Pancreas (tissue), 10 donors: ENCODE measurements at regions not wholly inside any gene's neighbourhood (a gene's known extent, or its start where the extent isn't known, plus 50 kb on each side); places are given as distances from the start of the nearest gene placed in this dataset.
"Not testable (repeated sequence)": the region's sequence is repeated elsewhere in the genome, so short reads cannot be mapped to it uniquely, and the experiment has no call there.

Experiments
- ATAC-seq, 4 donors: fragments of 200-7000 bp; cut with Tn5 transposase; one replicate each; pipeline versions ENCODE4 v1.8.0 to v1.9.1; 2020; ENCODE audit warnings: mild to moderate bottlenecking in 4 of 4, moderate library complexity in 4 of 4
- DNase-seq, 6 donors: peaks; one replicate each; pipeline ENCODE4 v3.0.0-alpha.2; 2020
- FAIRE-seq: peaks from 2 replicates; lab custom pipeline; 2012; peaks lifted over from hg19 to GRCh38; lab: Jason Lieb, UNC
- H3K27ac ChIP-seq, 4 donors: fragments of 200-600 bp; sonication (generic); 1 replicate in 3 of 4; 2 replicates in 1 of 4; pipeline versions ENCODE4 v1.5.0 to v1.8.0; 2020
- H3K27me3 ChIP-seq, 4 donors: fragments of 200-600 bp; one replicate each; pipeline ENCODE4 v1.8.0; 2021
- H3K36me3 ChIP-seq, 3 donors: fragments of 200-600 bp; sonication (generic) in 1 of 3; one replicate each; pipeline versions ENCODE4 v1.5.0 to v1.8.0; 2020 to 2021
- H3K4me1 ChIP-seq, 3 donors: fragments of 200-600 bp; one replicate each; pipeline ENCODE4 v1.8.0; 2021
- H3K4me3 ChIP-seq, 4 donors: fragments of 200-600 bp; sonication (generic) in 2 of 4; one replicate each; pipeline versions ENCODE4 v1.5.0 to v1.8.0; 2020 to 2021
- H3K9me3 ChIP-seq, 4 donors: fragments of 200-600 bp; one replicate each; pipeline ENCODE4 v1.8.0; 2021
- WGBS, 2 donors: extraction: QIAGEN DNeasy Blood & Tissue Kit; methylation state at CpG; one replicate each; pipeline ENCODE4 v1.1.7; 2013; 5-methylcytosine and 5-hydroxymethylcytosine counted together
- intact Hi-C, 3 donors: fragments of 100-400 bp; cut with DNase I; formaldehyde crosslinking; loops; one replicate each; pipeline versions ENCODE4 v1.11.1 to v1.14.2; 2022
- TF ChIP-seq, protein P1 (sequence below), 4 donors: fragments of 200-600 bp; sonication (generic) in 3 of 4; IDR thresholded peaks; one replicate each; pipeline versions ENCODE4 v1.5.0 to v1.8.0; 2021; ENCODE audit warnings: antibody characterized with exemption in 4 of 4
- donor health status: healthy with polysubstance abuse.
- donor health status: DM: no; HTN: no; CAD: no; lungs with moderate emphysema.
- donor health status: DM: no; HTN: no; CAD: no.
- donor health status: control.
- donor health status: control.
- donor health status: Bipolar disorder and iron deficiency.
- donor health status: DM: yes; HTN: yes; CAD: no.
- donor health status: DM: no; HTN: no; CAD: no.
- donor health status: DM: no; HTN: no; CAD: no.
- donor health status: DM: yes; HTN: yes; CAD: no.

DNA sequence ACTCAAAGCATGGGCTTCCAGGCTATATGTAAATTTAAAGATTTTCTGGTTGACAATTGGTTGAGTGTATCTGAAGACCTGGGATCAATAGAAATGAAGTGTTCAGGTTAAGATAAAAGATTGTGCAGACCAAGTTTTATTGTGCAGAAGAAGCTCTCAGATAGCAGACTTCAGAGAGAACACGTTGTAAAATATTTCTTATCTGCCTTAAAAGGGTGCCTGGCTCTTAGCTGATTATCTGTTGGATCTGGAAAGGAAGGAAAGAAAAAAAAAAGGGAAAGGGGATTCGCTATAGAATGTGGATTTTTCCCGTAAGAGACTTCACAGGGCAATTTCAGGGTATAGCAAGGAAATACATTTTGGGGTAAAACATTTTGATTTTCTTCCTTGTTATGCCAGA, 523.2 kb downstream of the EDEM1 start:
- Histone ChIP-seq H3K27me3 (no peaks in the 10 kb centered on the region), H3K4me3 (no peak overlapping the region), H3K4me1 (no peaks in the 10 kb centered on the region), H3K36me3 (no peaks in the 10 kb centered on the region), H3K27ac (no peak overlapping the region), H3K9me3 (no peaks in the 10 kb centered on the region)
- no peak for DNase-seq
- ATAC-seq: no peak
- FAIRE-seq: no peak
- WGBS, 2 donors: 45 to 61% methylated on average over 3 of the region's 3 CpGs
- TF ChIP-seq, protein P1, sequence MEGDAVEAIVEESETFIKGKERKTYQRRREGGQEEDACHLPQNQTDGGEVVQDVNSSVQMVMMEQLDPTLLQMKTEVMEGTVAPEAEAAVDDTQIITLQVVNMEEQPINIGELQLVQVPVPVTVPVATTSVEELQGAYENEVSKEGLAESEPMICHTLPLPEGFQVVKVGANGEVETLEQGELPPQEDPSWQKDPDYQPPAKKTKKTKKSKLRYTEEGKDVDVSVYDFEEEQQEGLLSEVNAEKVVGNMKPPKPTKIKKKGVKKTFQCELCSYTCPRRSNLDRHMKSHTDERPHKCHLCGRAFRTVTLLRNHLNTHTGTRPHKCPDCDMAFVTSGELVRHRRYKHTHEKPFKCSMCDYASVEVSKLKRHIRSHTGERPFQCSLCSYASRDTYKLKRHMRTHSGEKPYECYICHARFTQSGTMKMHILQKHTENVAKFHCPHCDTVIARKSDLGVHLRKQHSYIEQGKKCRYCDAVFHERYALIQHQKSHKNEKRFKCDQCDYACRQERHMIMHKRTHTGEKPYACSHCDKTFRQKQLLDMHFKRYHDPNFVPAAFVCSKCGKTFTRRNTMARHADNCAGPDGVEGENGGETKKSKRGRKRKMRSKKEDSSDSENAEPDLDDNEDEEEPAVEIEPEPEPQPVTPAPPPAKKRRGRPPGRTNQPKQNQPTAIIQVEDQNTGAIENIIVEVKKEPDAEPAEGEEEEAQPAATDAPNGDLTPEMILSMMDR (IDR thresholded peaks at IDR 0.05): no peak
- intact Hi-C loops: no loop called here

DNA sequence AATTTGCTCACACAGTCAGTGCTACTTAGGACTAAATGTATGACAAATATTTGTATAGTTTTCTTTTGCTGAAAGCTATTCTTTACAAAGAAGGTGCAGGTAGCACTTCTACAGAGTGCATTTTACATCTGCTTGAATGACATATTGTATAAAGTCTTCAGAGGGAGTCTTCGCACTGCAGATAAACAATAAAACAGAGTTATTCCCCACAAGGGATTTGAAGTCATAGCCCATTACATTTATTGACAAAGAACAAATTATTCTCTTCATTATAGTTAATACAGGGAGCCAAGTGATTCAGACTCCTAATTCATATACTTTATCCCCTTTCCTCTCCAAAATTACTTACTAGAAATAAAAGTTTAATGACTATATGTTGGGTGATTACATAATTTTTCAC, 529.7 kb downstream of the EDEM1 start:
- WGBS, 2 donors: 75 to 90% methylated on average over 1 of the region's 1 CpG
- DNase-seq (no peak), ATAC-seq (no peak), FAIRE-seq (no peak)
- Histone ChIP-seq H3K9me3 (no peaks in the 10 kb centered on the region), H3K4me1 (no peaks in the 10 kb centered on the region), H3K27ac (no peak overlapping the region), H3K4me3 (no peak overlapping the region), H3K36me3 (no peaks in the 10 kb centered on the region), H3K27me3 (no peaks in the 10 kb centered on the region)
- intact Hi-C loops: no loop called here
- TF ChIP-seq, protein P1 (IDR thresholded peaks at IDR 0.05): no peak

DNA sequence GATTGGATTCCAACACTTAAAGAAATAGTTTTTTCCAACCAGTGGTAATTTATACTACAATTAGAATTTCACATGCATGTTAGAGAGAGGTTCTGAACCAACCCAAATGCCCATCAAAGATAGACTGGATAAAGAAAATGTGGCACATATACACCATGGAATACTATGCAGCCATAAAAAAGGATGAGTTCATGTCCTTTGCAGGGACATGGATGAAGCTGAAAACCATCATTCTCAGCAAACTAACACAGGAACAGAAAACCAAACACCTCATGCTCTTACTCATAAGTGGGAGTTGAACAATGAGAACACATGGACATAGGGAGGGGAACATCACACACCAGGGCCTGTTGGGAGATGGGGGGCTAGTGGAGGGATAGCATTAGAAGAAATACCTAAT, 532.2 kb downstream of the EDEM1 start:
- not testable (repeated sequence) for FAIRE-seq, ATAC-seq

DNA sequence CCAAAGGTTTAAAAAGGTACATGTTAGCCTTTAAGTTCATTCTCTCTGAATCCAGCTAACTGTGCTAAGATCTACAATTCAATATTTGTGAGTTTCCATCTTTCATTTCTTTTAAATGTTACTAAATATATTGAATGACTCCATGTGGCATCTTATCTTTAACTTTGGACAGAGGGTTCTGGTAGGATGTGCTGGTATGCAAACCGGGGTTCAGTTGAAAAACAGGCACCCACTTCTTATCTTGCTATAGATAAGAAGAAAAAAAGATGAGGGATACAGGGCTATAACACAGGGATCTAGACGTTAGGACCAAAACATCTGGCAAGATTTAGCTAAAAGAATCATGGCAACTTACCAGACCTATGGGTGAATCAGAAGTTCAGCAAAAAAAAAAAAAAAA, 538.3 kb downstream of the EDEM1 start:
- DNase-seq: no peak
- 25 to 33% methylated on average over 2 of the region's 2 CpGs for WGBS, 2 donors
- Histone ChIP-seq H3K9me3 (no peaks in the 10 kb centered on the region), H3K27me3 (no peaks in the 10 kb centered on the region), H3K27ac (no peak overlapping the region), H3K4me1 (no peaks in the 10 kb centered on the region), H3K4me3 (no peak overlapping the region), H3K36me3 (no peaks in the 10 kb centered on the region)
- intact Hi-C loops: no loop called here
- TF ChIP-seq, protein P1 (IDR thresholded peaks at IDR 0.05): no peak
- no peak for FAIRE-seq
- no peak for ATAC-seq

More for the DNA sequence above, 532.2 kb downstream of the EDEM1 start:
- H3K27me3 ChIP-seq, H3K9me3 ChIP-seq, DNase-seq, H3K36me3 ChIP-seq, H3K4me3 ChIP-seq, H3K27ac ChIP-seq, H3K4me1 ChIP-seq, intact Hi-C loops: not testable (repeated sequence)

DNA sequence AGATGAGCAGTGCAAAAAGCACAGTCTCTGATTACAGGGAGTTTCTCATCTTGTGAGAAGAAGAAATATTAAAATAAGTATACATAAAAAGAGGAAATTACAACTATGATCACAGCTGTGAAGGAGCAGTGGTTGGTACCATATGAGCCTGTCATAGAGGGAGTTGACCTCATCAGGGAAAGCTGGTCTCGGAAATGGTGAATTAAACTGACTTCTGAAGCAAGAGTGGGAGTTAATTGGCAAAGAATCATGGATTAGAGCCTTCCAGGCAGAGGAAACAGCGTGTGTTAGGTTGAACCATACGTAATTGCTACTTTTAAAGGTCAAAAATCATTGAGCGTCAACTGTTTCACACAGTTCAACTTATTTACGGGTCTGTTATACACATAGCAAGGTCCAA, 539.1 kb downstream of the EDEM1 start:
- no peak for ATAC-seq
- FAIRE-seq: no peak
- Histone ChIP-seq H3K9me3 (no peaks in the 10 kb centered on the region), H3K27me3 (no peaks in the 10 kb centered on the region), H3K4me3 (no peak overlapping the region), H3K4me1 (no peaks in the 10 kb centered on the region), H3K36me3 (no peaks in the 10 kb centered on the region), H3K27ac (no peak overlapping the region)
- TF ChIP-seq, protein P1 (IDR thresholded peaks at IDR 0.05): no peak
- WGBS, 2 donors: 63 to 78% methylated on average over 5 of the region's 5 CpGs
- intact Hi-C loops: no loop called here
- no peak for DNase-seq
